ENCODE measurements at regions not wholly inside any gene's neighbourhood (a gene's known extent, or its start where the extent isn't known, plus 50 kb on each side); places are given as distances from the start of the nearest gene placed in this dataset.
"Not testable (repeated sequence)": the region's sequence is repeated elsewhere in the genome, so short reads cannot be mapped to it uniquely, and the experiment has no call there.

GRCh38 chr12:5102261-5102789 is 58.6 kb downstream of the KCNA5 start:
- Mint-ChIP-seq H3K4me3 (no peak overlapping the region), H3K27ac (no peak overlapping the region), H3K27me3 (peaks cover 19% of the 10 kb centered on the region), H3K4me1 (no peaks in the 10 kb centered on the region), H3K36me3 (ENCODE audit: low read depth) (no peaks in the 10 kb centered on the region), H3K9me3 (peaks cover 6% of the 10 kb centered on the region)
- ChIA-PET CTCF (no interaction called here), POLR2A (no interaction called here)
- DNase-seq (no peak), ATAC-seq (ENCODE audit: low read depth) (no peak)
- intact Hi-C loops (cut with micrococcal nuclease): no loop called here
- TF ChIP-seq CTCF (IDR thresholded peaks at IDR 0.05): no peak

GRCh38 chr12:5102806-5103205 is 59.1 kb downstream of the KCNA5 start:
- H3K36me3 Mint-ChIP-seq (ENCODE audit: low read depth): no peaks in the 10 kb centered on the region
- TF ChIP-seq CTCF (IDR thresholded peaks at IDR 0.05): no peak
- H3K4me1 Mint-ChIP-seq: no peaks in the 10 kb centered on the region
- H3K27me3 Mint-ChIP-seq: peaks cover 19% of the 10 kb centered on the region
- CTCF ChIA-PET: no interaction called here
- no peak overlapping the region for H3K4me3 Mint-ChIP-seq
- no peak for ATAC-seq (ENCODE audit: low read depth)
- intact Hi-C loops (cut with micrococcal nuclease): no loop called here
- peaks cover 6% of the 10 kb centered on the region for H3K9me3 Mint-ChIP-seq
- no peak overlapping the region for H3K27ac Mint-ChIP-seq
- POLR2A ChIA-PET: no interaction called here
- DNase-seq: no peak

GRCh38 chr12:5110345-5110744 is 66.7 kb downstream of the KCNA5 start:
- POLR2A ChIA-PET: no interaction called here
- ATAC-seq (ENCODE audit: low read depth) (no peak), DNase-seq (no peak)
- intact Hi-C loops (cut with micrococcal nuclease): no loop called here
- no peak for TF ChIP-seq CTCF (IDR thresholded peaks at IDR 0.05)
- H3K4me3 Mint-ChIP-seq: no peak overlapping the region
- H3K4me1 Mint-ChIP-seq: no peaks in the 10 kb centered on the region
- no peaks in the 10 kb centered on the region for H3K36me3 Mint-ChIP-seq (ENCODE audit: low read depth)
- peaks cover 19% of the 10 kb centered on the region for H3K27me3 Mint-ChIP-seq
- H3K27ac Mint-ChIP-seq: no peak overlapping the region
- CTCF ChIA-PET: no interaction called here
- peaks cover 6% of the 10 kb centered on the region for H3K9me3 Mint-ChIP-seq

GRCh38 chr12:5114436-5114835 is 70.8 kb downstream of the KCNA5 start:
- Mint-ChIP-seq H3K27me3 (peaks cover 5% of the 10 kb centered on the region), H3K4me3 (no peak overlapping the region), H3K9me3 (no peaks in the 10 kb centered on the region), H3K36me3 (ENCODE audit: low read depth) (no peaks in the 10 kb centered on the region), H3K27ac (no peak overlapping the region), H3K4me1 (no peaks in the 10 kb centered on the region)
- ChIA-PET POLR2A (no interaction called here), CTCF (no interaction called here)
- no peak for ATAC-seq (ENCODE audit: low read depth)
- no peak for TF ChIP-seq CTCF (IDR thresholded peaks at IDR 0.05)
- no peak for DNase-seq
- intact Hi-C loops (cut with micrococcal nuclease): no loop called here

GRCh38 chr12:5121784-5122183 is 78.1 kb downstream of the KCNA5 start:
- H3K27ac Mint-ChIP-seq; H3K4me3 Mint-ChIP-seq; H3K9me3 Mint-ChIP-seq; intact Hi-C loops (cut with micrococcal nuclease); DNase-seq; H3K4me1 Mint-ChIP-seq; CTCF ChIA-PET; ATAC-seq (ENCODE audit: low read depth); POLR2A ChIA-PET; H3K27me3 Mint-ChIP-seq; H3K36me3 Mint-ChIP-seq (ENCODE audit: low read depth): not testable (repeated sequence)

- ATAC-seq (ENCODE audit: low read depth); intact Hi-C loops (cut with micrococcal nuclease); H3K27me3 Mint-ChIP-seq; H3K4me1 Mint-ChIP-seq; DNase-seq; H3K9me3 Mint-ChIP-seq; POLR2A ChIA-PET; CTCF ChIA-PET; H3K27ac Mint-ChIP-seq; H3K4me3 Mint-ChIP-seq; H3K36me3 Mint-ChIP-seq (ENCODE audit: low read depth): not testable (repeated sequence)
Observed at GRCh38 chr12:5122256-5122831, 78.7 kb downstream of the KCNA5 start.

Data from activated B cell treated with CpG ODN at 0.5 μM for 24 hours (primary cell).